ENCODE measurements at regions not wholly inside any gene's neighbourhood (a gene's known extent, or its start where the extent isn't known, plus 50 kb on each side); places are given as distances from the start of the nearest gene placed in this dataset.

DNA sequence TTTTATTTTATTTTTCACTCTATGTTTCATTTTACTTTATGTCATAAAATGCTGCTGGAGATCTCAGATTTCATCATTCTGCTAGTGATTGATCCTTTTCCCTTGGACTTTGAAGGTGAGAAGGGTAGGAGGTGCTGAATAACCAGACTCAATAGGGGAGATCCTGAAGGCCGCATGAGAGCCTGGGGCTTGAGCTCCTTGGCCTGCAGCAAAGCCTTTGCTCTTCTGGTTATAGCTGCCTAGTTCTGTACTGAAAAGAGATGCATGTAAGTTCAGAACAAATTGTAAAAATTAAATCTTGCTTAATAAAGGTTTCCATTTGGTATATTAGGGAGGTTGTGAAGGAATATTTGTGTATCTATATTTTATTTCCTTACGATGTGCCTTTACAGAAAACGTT is 430.2 kb downstream of the QKI start:
- no peak for DNase-seq

DNA sequence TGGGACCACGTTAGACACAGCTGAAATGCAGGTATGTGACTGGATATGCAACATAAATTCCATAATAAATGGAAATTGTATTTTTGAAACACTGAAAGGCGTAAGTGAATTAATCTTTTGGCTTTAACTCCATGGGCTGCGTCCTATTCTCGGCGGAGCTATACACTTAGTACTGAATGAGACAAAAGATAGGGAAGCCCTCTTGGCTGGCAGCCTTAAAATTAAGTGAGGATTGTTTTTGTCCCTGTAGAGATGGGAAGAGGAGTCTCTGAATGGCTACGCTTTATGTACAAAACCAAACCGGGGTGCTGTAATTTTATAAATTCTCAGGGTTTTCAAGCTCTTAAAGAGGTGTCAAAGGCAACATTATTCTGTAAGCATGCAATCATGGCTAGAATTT is 429.8 kb downstream of the QKI start:
- DNase-seq: no peak

DNA sequence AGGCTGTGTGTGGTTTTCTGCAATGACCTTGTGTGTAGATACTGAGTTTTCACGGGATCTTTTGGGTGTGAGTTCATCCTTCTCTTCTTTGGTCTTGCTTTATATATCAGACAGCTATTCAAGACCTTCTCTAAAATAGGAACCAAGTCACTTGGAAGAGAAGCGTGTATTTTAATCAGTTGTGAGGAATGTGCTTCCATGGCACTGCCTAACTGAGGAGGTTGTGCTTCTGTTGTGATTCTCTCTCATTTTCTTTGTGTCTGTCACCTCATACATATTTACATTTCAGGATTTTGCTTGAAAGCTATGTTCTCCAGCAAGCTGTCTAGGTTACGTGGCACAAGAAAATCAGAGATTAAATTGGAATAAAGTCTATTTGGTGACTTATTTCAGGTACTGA is 428.7 kb downstream of the QKI start:
- no peak for DNase-seq

DNA sequence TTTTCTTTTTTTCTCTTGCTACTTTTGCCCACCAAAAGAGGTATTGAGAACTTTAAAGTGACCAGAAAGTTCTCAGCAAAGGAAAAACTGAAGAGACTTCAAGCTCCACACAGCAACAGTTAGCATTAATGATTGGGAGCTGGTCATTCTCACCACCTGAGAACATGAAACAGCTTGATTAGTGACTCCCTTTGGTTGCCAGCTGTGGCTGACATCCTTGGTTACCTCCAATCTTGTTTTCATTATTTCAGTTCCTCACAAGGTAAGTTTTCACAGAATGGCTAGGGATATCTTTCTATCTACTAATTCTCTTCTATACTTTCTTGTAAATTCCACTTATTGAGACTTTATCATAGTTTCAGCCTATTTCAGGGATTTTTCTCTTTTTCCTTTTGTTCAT is 427.9 kb downstream of the QKI start:
- DNase-seq: no peak

DNA sequence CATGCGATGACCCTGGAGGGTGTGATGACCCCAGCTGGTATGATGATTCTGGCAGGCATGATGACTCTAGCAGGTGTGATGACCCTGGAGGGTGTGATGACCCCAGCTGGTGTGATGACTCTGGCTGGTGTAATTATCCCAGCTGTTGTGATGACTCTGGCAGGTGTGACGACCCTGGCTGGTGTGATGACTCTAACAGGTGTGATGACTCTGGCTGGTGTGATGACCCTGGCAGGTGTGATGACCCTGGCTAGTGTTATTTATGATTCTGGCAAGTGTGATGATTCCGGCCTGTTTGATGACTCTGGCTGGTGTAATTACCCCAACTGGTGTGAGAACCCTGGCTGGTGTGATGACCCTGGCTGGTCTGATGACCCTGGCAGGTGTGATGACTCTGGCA is 427.2 kb downstream of the QKI start:
- DNase-seq: no peak

DNA sequence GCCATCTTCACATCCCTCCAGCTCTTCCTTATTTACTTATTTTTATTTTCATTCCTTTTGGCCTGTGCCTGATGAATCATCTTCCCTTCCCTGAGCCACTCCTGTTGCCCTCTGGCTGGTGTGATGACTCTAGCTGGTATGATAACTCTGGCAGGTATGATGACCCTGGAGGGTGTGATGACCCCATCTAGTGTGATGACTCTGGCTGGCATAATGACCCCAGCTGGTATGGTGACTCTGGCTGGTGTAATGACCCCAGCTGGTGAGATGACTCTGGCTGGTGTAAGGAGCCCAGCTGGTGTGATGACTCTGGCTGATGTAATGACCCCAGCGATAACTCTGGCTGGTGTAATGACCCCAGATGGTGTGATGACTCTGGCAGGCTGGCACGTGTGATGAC is 426.8 kb downstream of the QKI start:
- DNase-seq: no peak

DNA sequence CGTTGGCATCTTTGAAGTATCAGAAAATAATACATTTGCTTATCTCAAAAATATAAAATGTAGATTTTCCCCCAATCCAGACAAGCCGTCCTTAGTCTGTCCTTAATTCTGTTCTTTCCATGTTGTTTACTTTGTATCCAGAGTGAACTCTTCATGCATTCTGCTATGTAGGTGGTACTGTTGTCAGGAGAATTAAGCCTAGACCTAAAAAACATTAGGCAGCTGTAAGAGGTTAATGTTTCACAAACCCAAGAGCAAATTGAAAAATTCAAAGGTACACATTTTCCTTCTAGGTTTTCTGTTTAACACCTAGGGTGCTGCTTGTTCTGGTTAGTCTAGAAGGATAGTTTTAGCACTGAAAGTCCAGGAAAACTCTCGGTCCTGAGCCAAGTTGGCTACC is 426.4 kb downstream of the QKI start:
- DNase-seq: no peak

DNA sequence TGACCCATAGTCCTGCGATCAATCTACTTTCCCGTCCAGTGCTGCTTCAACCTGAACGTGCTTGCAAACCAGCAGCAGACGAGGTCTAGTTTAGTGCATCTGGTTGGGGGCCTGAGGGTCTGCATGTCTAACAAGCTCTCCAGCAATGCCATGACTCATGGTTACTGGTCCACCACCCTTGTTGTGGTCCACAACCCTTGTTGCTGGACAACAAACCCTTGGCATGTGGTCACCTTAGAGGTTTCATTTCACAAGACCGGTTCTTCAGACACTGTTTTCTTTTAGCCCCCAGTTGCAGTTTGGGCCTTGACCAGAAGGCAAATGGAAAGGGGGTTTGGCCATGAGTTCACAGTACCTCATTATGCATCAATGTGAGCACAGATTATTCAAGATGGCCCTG is 424.8 kb downstream of the QKI start:
- DNase-seq: no peak

DNA sequence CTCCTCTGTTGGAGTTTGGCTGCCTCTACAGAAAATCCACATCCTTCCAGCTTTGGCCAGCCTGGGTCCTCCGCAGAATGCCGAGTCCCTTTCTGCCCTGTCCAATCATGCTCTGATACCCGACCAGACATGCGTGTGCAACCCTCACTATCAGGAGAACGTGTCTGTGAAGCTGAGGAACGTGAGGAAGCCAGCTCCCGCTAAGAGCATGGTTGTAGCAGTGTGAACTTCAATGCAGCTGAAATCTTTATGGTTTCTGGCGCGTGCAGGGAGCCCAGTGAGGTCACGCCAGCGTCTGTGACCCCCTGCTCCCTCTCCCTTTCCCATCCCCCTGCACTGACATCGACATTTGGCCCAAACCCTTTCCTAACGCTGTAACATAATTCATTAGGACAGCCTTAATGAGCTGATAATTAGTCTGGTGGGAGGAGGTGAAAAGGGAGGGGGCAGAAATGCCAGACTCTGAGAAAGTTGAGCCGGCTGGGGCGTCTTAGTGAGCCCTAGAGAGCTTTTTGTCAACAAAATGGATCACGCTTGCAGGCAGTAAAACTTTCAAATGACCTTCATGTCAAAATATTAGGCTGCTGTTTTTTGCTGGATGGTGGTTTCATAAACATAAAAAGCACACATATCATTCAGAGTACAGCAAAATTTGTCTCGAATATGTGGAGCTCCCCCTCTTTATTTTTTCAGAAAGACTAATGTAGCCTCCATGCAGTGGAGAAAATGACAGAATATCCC is 423.3 kb downstream of the QKI start:
- DNase-seq: no peak

DNA sequence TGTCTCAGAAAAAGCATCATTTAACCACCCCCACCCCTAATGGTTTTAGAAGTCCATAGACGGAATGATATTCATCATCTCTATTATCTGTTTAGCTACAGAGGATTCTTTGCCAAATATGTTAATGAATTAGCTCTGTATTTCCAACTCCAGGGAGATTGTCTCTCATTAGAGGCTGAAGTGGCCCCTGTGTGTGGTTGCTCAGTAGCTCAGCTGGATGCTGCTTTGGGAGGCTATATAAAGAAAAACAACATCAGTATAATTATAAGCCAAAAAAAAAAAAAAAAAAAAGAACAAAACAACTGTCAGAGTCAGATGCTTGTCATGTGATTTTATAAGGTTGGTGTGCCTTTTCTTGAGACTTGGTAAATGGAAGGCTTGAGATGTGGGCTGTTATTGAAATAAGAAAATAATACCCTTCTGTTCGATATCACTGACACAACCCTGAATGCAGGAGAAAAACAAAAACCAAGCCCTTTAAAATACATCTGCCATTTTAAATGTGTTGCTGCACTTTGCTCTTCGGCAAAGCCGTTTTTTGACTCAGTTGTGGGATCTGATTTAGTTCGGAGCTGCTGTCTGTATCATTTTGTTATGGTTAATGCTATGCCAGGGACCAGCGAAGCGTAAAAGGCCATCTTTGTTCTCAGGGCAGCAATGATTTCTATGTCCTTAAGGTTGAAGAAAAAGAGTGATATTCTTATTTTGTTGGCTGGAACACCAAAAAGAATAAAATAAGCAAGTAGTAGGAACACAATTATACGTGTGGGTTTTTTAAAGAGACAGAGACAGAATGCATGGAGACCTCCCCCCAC is 422.6 kb downstream of the QKI start:
- DNase-seq: no peak

DNA sequence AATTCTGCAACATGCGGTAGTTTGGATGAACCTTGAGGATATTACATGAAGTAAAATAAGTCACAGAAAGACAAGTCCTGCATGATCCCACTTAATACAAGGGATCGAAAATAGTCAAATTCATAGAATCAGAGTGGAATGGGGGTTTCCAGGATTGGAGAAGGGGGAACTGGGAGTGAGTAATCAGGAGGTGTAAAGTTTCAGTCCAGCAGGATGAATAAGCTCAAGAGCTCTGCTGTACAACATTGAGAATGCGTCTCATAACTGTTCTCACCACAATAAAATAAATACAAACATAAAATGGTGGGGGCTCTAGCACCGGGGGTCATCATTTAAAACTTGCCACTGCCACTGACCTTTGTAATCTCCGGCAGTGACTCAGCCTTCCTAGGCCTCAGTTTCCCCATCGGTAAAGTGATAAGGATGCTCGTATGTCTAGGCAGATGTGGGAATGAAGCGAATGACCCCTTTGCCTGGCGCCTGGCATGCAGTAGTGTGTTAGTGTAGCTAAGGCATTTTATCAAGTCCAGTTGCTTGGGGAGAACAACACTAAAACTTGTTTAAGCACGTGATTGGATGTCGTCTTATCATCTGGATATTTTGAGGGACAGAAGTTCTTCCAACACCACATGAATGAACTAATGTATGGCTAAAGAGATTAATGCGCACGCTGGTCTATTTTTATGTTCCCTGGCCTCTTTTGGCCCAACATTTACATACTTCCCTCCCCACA is 421.1 kb downstream of the QKI start:
- DNase-seq: peak in 1 of 2 donors; percentile 6

DNA sequence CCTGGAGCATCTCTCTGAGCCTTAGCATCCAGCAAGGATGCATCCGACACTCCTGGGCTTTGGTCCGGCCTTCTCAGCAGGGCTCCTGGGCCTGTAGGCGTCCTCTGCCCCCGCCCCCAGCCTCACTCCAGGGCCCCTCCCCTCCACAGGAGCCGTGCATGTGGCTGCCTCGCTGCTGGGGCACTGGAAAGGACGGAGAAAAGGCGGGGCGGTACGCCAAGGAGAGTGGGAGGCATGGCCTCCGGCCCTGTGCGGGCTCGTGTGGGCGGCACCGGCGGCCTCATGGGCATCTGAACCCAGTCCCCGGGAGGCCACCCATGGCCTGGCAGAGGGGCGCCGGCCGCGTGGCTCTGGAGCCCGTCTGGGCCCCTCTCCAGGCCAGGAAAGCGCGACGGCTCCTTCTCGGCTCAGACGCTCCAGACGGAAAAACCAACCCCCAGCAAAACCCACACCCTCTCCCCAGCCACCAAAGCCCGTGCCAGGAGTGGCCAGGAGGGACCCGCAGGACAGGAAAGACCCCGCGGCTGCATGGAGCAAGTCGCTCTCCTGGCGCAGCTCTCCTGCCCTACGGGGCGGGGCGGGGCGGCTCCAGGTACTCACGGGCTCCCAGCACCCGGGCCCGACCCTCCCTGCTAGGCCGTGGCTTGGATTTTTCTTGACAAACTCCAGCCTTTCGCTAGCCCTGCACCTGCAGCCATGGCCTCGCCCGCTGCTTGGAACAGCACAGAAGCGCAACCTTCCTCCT is 419.9 kb downstream of the QKI start:
- no peak for DNase-seq

DNA sequence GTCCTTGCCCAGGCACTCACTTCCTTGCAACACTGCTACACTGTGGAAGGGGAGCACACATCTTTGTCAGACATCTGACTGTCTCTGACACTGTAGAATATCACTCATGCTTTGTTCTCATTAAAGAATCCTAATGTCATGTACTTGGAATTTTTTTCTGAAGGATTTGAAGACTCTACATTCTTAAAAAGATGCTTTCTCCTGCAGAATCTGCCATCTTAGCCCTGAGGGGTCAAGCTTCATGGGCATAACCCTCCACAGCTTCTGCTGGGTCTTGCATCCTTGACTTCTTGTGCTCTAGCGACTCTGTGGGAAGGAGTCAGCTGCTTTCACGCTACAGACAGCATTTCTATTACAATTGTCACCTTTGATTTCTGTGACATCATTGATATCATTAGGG is 417.2 kb downstream of the QKI start:
- no peak for DNase-seq

DNA sequence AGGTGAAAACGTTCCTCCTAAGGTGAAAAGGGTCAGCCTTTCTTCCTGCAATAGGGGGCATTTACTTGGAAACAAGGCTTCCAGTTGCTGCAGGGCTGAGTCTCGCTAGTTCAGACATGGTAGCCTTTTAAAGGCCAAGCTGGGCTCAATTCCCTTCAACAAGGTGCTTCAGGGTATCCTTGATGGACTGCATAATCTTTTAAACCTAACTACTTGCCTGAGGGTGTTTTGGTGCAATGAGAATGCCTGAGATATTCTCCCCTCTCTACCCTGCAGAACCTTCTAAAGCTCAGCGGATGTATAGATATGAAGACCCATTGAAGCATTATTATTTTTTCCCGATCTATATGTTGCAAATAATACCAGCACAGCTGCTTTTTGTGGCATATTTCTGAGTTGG is 416.1 kb downstream of the QKI start:
- DNase-seq: no peak

DNA sequence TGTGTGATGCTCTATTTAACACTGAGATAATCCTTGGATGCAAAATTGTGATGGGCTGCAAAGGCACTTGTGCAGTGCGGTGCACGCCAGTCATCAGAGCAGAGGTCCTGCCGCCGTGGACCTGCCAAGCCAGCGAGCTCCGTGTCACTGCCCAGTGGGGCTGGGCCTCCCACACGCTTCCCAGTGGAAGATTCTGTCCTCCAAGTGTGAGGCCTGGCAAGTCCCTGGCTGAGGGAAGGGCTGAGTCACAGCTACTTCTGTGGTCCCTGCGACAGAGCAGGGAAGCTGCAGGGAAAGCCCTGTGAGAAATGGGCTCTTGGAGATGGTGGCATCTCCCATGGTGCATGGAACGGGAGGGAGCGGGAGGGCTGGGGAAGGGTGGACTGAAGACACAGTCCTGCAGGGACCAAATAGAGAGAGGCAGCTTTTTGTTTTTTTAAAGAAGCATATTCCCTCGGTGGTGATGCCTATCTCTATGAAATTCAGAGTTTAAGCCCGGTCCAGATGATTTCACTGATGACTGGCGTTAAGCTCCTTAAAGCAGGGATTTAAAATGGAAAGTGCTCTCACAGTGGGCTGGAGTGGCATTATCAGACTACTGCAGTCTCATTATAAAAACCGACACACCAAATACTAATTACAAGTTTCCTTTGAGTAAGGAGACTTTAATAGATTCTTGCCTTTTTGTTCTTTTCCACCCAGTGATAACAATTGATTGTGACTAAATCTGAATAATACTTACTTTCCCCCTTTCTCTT is 413.7 kb downstream of the QKI start:
- DNase-seq: no peak

DNA sequence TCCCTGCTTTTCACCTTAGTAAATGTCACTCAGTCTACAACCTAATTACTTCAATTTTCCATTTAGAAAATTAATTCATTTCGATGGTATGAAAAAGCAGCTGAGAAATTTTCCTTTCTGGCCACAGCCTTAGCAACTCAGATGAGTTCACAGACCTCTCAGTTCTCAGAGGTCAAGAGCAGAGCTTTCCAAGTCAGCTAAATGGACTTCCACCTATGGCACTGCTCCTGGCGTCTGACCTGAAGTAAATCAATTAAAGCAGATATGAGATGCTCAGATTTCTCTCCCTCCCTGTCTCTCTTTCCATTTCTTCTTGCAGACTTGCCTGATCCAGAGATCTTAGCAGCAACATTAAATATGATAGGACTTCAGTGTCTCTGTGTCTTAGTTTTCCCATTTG is 412.6 kb downstream of the QKI start:
- DNase-seq: no peak

DNA sequence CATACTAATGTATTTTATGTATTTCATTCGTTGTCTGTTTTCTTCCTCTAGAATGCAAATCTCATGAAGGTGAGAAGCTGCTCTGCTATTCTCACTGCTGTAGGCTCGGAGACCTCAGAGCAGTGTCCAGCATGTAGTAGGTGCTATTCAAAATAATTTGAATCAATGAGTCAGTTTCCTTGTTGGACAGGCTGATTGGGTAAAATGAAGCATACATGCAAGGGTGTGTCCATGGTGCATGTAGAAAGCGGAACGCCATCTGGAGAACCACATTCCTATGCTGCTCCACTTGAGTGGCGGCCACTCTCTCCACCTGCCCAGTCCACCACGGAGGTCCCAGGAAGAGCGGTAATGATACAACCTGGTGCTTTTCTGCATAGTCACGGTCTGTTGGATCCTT is 412.1 kb downstream of the QKI start:
- DNase-seq: no peak

DNA sequence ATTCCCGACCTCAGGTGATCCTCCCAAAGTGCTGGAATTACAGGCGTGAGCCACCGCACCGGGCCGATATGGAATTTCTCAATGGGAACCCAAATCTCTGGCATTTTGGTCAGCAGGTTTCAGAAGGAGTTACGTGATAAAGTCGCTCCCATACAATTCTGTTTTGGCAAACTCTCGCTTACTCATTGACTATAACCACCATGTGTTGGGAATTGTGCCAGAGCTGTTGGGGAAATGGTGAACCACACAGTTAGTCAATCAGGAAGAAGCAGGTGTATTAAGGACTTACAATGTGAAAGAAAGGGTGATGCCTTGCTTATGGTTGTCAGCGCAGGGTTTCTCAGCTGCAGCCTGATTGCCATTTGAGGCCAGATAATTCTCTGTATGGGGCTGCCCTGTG is 410.5 kb downstream of the QKI start:
- no peak for DNase-seq

DNA sequence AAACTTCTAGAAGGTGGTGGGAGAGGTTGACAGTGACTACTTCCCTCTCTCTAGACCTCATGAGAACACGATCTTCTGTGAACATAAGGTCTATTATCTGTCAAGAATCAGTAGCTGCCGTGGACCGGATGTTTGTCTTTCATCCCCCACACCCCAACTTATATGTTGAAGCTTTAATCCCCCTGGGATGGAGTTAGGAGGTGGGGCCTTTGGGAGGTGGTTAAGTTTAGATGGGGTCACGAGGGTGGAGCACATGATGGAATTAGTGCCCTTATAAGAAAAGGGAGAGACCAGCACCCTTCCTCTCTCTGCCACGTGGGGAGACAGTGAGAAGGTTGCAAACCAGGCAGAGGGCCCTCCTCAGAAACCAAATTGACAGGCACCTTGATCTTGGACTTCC is 409.1 kb downstream of the QKI start:
- no peak for DNase-seq

DNA sequence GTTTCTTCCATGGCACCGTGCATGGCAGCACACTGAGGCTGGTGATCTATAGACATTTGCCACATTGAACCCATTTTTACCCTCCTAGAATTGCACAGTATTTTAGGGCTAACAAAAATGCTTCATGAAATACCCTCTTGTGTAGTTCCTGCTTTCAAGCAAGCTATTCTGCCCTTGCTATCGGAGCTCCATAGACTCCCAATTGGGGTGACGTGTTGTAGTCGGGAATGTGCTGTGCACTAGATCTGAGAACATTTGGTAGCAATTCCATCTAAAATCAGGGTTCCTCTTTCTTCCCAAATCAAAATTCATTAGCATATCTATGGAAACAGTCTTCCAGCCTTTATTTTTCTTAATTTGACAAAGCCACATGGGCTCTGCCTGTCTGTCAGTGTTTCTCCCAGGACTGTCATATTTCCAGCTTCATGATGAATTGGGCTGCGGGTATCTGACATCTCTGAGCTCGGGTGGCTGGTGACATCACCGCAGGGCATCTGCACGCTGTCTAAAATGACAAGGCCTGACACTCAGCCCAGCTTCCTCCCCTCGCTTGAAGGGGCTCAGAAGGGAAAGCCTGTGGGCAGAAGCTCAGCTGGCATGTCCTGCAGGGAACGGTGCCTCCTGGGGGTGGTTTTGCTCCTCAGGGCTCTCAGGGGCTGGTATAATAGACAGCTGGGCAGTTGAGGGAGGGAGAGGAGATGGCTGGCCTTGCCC is 406.4 kb downstream of the QKI start:
- no peak for DNase-seq

DNA sequence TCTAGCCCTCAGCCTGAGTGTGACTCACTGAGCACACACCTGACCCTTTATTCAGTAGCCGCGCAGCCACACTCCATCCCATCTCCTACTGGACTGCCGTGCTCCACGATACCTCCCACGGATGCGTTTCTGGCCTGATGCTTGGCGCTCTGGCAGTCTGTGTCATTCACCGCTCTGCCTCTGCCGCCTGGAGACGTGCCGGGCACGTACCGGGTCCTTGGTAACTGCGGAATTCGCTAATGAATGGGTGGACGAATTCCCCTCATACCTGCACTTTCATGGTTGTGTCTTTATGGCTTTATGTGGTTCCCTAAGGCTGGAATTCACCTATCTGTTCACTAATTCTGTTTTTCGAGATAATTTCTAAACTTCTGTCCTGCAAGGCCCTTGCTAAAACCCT is 405.7 kb downstream of the QKI start:
- DNase-seq: no peak

DNA sequence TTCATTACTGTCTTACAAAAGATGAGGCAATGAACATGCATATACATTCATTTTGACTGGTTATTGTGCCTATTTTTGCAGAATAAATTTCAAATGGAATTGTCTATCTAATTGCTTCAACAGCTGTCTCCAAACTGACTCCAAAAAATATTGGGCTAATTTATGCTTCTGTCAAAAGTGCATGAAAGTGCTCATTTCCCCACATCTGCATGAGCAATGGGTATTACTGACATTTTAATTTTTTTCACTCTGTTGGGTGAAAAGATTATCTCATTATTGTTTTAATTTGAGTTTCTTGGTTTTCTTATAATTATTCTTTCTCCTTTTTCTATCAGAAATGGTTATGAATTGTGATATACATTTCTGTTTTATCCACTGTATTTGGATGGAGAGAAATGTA is 404.2 kb downstream of the QKI start:
- DNase-seq: no peak
